NCI-H82 treated with DMSO at 0.1 percent for 48 hours (cell line): ENCODE measurements at regions not wholly inside any gene's neighbourhood (a gene's known extent, or its start where the extent isn't known, plus 50 kb on each side); places are given as distances from the start of the nearest gene placed in this dataset.

ENCODE experiments used
- DNase-seq: peaks from one replicate; lab custom pipeline; 2025; ENCODE audit not compliant: unreplicated experiment; lab: John Stamatoyannopoulos, UW

DNA sequence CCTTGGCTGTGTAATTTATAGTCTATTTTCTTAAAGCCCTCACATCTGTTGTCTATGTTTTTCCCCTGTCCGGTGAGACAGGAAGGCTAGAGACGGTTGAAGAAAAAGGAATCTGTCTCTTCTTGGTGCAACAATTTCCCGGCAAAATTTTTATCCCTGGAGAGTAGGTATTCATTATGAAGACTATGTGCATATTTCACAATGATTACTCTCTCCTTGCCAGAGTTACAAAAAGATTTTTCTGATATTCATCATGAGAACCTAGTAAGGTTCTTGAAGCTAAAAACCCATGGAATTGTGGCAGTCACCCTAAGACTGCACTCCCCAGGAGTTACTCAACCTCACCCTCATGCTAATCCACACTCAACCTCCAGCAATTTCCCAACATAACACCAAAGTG is 55.0 kb upstream of the GHITM start:
- no peak for DNase-seq

DNA sequence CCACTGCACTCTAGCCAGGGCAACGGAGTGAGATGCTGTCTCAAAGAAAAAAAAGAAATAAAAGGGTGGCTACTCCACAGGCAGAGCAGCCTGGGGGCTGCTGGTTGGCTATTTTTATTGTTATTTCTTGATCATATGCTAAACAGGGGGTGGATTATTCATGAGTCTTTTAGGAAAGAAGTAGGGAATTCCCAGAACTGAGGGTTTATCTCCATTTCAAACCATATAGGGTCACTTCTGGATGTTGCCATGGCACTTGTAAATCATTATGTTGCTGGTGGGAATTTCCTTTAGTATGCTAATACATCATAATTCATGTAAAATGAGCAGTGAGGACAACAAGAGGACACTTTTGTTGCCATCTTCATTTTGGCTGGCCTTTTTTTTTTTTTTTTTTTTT is 52.1 kb upstream of the GHITM start:
- DNase-seq = no peak

DNA sequence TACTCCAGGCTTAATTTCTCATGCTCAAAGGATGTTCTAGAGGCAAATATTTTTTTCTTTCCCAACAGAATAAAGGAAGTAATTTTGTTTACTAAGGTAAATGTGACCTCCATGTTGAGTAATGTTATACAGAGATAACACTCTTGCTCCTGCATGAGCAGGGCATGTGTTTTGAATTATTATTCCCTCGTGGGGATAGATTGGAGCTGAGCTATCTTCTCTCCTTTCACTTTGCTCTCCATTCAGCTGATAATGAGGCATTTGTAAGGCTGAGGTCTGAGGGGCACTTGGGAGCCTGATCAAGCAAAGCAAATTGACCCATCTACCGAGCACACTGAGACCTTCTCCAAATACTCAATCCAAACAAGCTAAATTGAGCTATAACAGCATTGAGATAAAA is 50.7 kb upstream of the GHITM start:
- DNase-seq = no peak

DNA sequence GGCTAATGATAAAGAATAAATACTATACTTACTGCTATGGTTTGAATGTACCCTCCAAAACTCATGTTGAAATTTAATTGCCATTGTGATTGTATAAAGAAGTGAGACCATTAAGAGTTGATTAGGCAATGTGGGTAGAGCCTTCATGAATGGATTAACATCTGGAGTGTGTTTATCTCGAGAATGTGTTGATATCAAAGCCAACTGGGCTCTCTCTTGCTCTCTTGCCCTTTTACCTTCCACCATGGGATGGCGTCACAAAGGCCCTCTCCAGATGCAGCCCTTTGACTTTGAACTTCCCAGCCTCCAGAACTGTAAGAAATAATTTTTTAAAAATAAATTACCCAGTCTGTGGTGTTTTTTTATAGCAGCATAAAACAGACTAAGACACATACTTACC is 50.1 kb upstream of the GHITM start:
- DNase-seq = no peak
